ENCODE measurements at regions not wholly inside any gene's neighbourhood (a gene's known extent, or its start where the extent isn't known, plus 50 kb on each side); places are given as distances from the start of the nearest gene placed in this dataset.

DNA sequence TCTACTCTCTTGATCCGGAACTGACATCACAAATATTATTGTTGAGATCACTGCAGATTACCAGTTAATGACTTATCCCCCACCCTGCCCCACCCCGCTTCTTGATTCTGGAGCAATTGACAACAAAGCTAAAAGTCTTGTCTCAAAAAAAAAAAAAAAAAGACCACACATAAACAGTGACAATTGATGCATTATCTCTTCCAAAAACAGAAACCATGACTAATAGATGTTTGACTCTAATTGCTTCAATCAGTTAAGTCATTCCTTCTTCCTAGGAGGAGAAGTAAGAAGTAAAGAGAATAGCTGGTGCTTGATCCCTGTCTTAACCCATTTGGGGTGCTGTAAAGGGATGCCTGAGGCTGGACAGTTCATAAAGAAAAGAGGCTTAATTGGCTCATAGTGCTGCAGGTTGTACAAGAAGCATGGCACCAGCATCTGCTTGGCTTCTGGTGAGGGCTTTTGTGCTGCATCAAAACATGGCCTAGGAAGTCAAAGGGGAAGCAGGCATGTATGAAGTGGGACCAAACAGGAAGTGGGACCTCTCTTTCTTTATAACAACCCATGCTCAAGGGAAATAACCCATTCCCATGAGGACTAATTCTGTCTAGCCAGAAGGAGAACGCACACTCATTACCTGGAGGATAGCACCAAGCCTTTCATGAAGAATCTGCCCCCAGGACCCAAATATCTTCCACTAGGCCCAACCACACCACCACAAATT, 158.7 kb downstream of the TMEM167A start:
- H3K9ac ChIP-seq (ENCODE audit: low read depth, low read length) = no peak overlapping the region
- no peaks in the 10 kb centered on the region for H3K36me3 ChIP-seq (ENCODE audit: control insufficient read depth, insufficient read depth, low read length)
- H3K4me1 ChIP-seq (ENCODE audit: control insufficient read depth, insufficient read depth, low read length) = no peaks in the 10 kb centered on the region
- no peak overlapping the region for H3K4me3 ChIP-seq (ENCODE audit: low read depth, low read length)
- no peak overlapping the region for H3K27ac ChIP-seq (ENCODE audit: low read depth, low read length)
- no peaks in the 10 kb centered on the region for H3K27me3 ChIP-seq (ENCODE audit: control insufficient read depth, insufficient read depth, low read length)
- peaks cover 6% of the 10 kb centered on the region; the same call in 1 of the 2 replicates for H3K9me3 ChIP-seq (ENCODE audit: control insufficient read depth, insufficient read depth, low read length)

DNA sequence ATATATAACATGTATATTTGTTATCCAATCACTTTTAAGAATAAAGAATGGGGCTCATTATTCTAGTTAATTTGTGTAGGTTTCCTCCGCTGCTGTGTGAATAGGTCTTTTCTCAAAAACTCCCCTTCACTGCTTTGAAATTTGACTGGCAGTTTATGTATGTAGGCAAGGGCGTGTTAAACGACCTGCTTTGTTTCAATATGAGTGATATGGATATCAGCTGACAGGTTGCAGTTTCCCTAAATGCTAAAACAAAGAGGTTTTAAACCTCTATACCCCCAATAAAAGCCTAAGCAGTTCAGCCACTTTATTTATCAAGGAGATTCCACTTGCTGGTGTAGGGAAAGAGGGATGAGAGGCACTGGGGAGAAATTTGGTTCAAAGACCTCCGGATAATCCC, 159.6 kb downstream of the TMEM167A start:
- Histone ChIP-seq H3K27me3 (ENCODE audit: control insufficient read depth, insufficient read depth, low read length) (no peaks in the 10 kb centered on the region), H3K9me3 (ENCODE audit: control insufficient read depth, insufficient read depth, low read length) (peaks cover 6% of the 10 kb centered on the region; the same call in 1 of the 2 replicates), H3K4me3 (ENCODE audit: low read depth, low read length) (no peak overlapping the region), H3K4me1 (ENCODE audit: control insufficient read depth, insufficient read depth, low read length) (no peaks in the 10 kb centered on the region), H3K36me3 (ENCODE audit: control insufficient read depth, insufficient read depth, low read length) (no peaks in the 10 kb centered on the region), H3K9ac (ENCODE audit: low read depth, low read length) (no peak overlapping the region), H3K27ac (ENCODE audit: low read depth, low read length) (no peak overlapping the region)

DNA sequence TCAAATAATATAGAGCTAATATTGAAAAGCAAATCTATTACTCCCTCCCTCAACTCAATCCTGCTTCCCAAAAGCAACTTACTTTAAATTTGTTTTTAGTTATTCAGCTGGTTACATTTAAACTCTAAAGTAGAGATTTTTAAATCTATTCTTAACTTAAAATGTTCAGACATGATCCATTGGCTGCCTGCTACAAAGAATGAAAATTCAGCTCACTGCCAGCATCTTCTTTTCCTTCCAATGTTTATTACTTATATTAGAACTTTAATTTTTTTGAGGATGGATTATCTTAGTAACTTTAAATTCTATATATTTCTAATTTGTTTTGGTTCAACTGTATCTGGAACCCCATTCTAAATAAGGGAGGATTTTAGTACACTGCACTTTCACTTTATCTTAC, 163.2 kb downstream of the TMEM167A start:
- H3K27ac ChIP-seq (ENCODE audit: low read depth, low read length) = no peak overlapping the region
- H3K4me3 ChIP-seq (ENCODE audit: low read depth, low read length) = no peak overlapping the region
- H3K4me1 ChIP-seq (ENCODE audit: control insufficient read depth, insufficient read depth, low read length) = no peaks in the 10 kb centered on the region
- H3K27me3 ChIP-seq (ENCODE audit: control insufficient read depth, insufficient read depth, low read length) = no peaks in the 10 kb centered on the region
- no peaks in the 10 kb centered on the region for H3K36me3 ChIP-seq (ENCODE audit: control insufficient read depth, insufficient read depth, low read length)
- H3K9ac ChIP-seq (ENCODE audit: low read depth, low read length) = no peak overlapping the region
- H3K9me3 ChIP-seq (ENCODE audit: control insufficient read depth, insufficient read depth, low read length) = peaks cover 6% of the 10 kb centered on the region; the same call in 1 of the 2 replicates

DNA sequence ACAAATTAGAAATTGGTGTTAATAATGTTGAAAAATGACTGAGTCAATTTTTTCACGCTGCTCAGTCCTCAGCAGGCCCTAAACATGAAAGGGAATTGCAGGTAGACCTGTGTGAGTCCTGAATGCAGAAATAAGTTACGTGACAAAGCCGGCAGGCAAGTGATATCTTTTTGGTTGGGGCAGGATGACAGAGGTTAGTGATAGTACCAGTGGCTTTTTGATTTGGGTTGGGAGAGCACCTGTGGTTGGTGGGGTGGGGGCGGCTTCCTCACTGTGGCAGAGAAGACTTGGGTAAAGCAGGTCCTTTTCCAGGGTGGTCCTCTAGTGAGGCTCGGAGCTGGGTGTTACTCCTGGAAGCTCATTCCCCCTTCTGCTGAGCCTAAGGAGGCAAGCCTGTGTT, 164.7 kb downstream of the TMEM167A start:
- no peaks in the 10 kb centered on the region for H3K27me3 ChIP-seq (ENCODE audit: control insufficient read depth, insufficient read depth, low read length)
- H3K27ac ChIP-seq (ENCODE audit: low read depth, low read length) = no peak overlapping the region
- no peak overlapping the region for H3K9ac ChIP-seq (ENCODE audit: low read depth, low read length)
- H3K4me1 ChIP-seq (ENCODE audit: control insufficient read depth, insufficient read depth, low read length) = no peaks in the 10 kb centered on the region
- H3K36me3 ChIP-seq (ENCODE audit: control insufficient read depth, insufficient read depth, low read length) = no peaks in the 10 kb centered on the region
- H3K9me3 ChIP-seq (ENCODE audit: control insufficient read depth, insufficient read depth, low read length) = peaks cover 6% of the 10 kb centered on the region; the same call in 1 of the 2 replicates
- no peak overlapping the region for H3K4me3 ChIP-seq (ENCODE audit: low read depth, low read length)

DNA sequence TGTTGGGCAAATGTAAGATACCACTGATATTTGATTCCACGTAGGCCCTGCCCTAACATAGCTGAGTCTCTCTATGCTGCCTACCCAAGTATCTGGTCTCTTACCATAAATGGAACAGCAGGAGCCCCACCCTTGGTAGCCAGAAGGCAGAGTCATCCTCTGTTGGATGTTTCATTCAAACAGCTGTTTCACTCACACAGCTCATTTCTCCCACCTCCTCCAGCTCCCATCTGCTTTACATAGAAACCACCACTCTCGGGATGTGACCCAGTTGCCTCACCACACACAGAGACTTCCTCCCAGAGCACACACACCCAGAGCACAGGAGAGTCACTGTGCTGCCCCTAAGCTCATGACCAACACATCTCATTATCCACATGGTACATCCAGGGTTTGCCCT, 165.3 kb downstream of the TMEM167A start:
- H3K9me3 ChIP-seq (ENCODE audit: control insufficient read depth, insufficient read depth, low read length) = peaks cover 6% of the 10 kb centered on the region; the same call in 1 of the 2 replicates
- H3K4me3 ChIP-seq (ENCODE audit: low read depth, low read length) = no peak overlapping the region
- H3K36me3 ChIP-seq (ENCODE audit: control insufficient read depth, insufficient read depth, low read length) = no peaks in the 10 kb centered on the region
- no peaks in the 10 kb centered on the region for H3K4me1 ChIP-seq (ENCODE audit: control insufficient read depth, insufficient read depth, low read length)
- no peak overlapping the region for H3K9ac ChIP-seq (ENCODE audit: low read depth, low read length)
- H3K27me3 ChIP-seq (ENCODE audit: control insufficient read depth, insufficient read depth, low read length) = no peaks in the 10 kb centered on the region
- H3K27ac ChIP-seq (ENCODE audit: low read depth, low read length) = no peak overlapping the region

DNA sequence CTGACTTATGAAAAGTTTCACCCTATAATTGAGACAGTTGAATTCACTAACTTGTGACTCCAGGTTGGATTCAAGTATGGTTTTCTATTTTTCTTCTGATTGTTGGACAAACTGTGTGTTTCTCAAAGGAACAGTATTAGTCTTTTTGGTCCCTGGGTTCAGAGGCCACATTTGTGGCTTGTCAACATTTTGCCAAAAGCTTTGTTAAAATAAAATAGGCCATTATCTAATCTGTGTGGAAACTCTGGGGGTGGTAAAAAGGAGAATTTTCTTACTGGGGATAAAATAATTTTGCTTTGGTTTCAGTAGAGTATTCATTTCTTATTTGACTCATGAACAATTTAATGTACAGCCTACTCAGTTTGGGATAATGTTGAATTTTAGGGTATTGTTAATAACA, 166.3 kb downstream of the TMEM167A start:
- peaks cover 4% of the 10 kb centered on the region; the same call in 1 of the 2 replicates for H3K9me3 ChIP-seq (ENCODE audit: control insufficient read depth, insufficient read depth, low read length)
- H3K4me1 ChIP-seq (ENCODE audit: control insufficient read depth, insufficient read depth, low read length) = no peaks in the 10 kb centered on the region
- H3K36me3 ChIP-seq (ENCODE audit: control insufficient read depth, insufficient read depth, low read length) = no peaks in the 10 kb centered on the region
- H3K27me3 ChIP-seq (ENCODE audit: control insufficient read depth, insufficient read depth, low read length) = no peaks in the 10 kb centered on the region
- no peak overlapping the region for H3K9ac ChIP-seq (ENCODE audit: low read depth, low read length)
- no peak overlapping the region for H3K4me3 ChIP-seq (ENCODE audit: low read depth, low read length)
- H3K27ac ChIP-seq (ENCODE audit: low read depth, low read length) = no peak overlapping the region

DNA sequence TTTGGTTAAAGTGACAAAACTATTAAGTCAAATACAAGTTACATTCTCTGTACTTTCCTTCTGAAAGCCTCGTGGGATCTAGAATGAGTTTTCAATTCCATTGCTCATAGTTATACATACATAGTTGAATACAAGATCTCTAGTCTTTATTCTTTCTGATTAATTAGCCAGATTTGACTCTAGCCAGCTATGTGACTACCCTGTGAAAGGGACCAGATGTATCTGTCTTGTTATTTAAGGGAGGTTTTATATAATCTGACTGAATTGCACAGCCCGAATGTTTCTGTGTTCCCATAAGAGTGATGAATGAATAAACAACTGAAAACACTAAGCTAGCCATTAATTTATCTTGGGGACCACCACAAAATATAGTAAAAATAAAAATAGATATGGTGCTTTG, 166.7 kb downstream of the TMEM167A start:
- H3K27ac ChIP-seq (ENCODE audit: low read depth, low read length) = no peak overlapping the region
- no peak overlapping the region for H3K9ac ChIP-seq (ENCODE audit: low read depth, low read length)
- H3K27me3 ChIP-seq (ENCODE audit: control insufficient read depth, insufficient read depth, low read length) = no peaks in the 10 kb centered on the region
- no peaks in the 10 kb centered on the region for H3K9me3 ChIP-seq (ENCODE audit: control insufficient read depth, insufficient read depth, low read length)
- no peaks in the 10 kb centered on the region for H3K4me1 ChIP-seq (ENCODE audit: control insufficient read depth, insufficient read depth, low read length)
- no peaks in the 10 kb centered on the region for H3K36me3 ChIP-seq (ENCODE audit: control insufficient read depth, insufficient read depth, low read length)
- H3K4me3 ChIP-seq (ENCODE audit: low read depth, low read length) = no peak overlapping the region

DNA sequence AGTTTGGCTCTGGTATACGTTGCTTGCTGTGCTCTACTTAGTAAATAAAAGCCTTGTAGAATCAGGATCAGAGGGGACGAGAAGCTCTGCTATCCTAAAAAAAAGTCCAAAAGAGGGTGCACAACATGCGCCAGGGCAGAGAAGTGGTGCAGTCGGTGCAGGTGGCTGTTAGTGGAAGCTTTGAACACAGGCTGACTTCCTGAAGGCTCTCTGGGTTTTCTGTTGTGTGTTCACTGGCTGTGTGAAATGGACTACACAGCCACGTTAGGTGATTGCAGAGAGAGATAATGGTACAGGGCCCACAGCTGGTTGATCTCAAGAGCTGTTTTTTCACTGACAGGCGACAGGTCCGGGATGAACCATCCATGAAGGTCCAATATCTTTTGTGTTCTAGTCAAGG, 167.4 kb downstream of the TMEM167A start:
- Histone ChIP-seq H3K9ac (ENCODE audit: low read depth, low read length) (no peak overlapping the region), H3K27me3 (ENCODE audit: control insufficient read depth, insufficient read depth, low read length) (no peaks in the 10 kb centered on the region), H3K27ac (ENCODE audit: low read depth, low read length) (no peak overlapping the region), H3K4me3 (ENCODE audit: low read depth, low read length) (no peak overlapping the region), H3K9me3 (ENCODE audit: control insufficient read depth, insufficient read depth, low read length) (no peaks in the 10 kb centered on the region), H3K36me3 (ENCODE audit: control insufficient read depth, insufficient read depth, low read length) (no peaks in the 10 kb centered on the region), H3K4me1 (ENCODE audit: control insufficient read depth, insufficient read depth, low read length) (no peaks in the 10 kb centered on the region)

DNA sequence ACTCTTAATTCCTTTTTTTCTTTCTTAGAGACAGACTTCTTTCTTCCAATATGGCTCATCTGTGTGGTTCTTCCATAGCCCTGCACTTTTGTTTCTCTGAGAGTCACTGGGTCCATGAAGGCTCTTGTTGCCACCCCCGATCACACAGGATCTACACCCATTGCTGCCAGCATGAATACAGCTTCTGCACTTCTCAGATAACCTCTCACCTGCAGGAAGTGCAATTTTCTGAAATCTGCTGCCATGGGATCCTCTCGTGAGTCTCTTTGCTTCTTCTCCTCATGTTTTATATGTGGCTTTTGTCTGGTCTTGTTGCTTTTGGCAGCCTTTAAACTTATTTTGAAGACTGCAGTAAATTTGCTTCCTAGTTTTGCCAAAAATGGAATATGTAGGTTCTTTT, 171.2 kb downstream of the TMEM167A start:
- Histone ChIP-seq H3K36me3 (ENCODE audit: control insufficient read depth, insufficient read depth, low read length) (no peaks in the 10 kb centered on the region), H3K9ac (ENCODE audit: low read depth, low read length) (no peak overlapping the region), H3K4me1 (ENCODE audit: control insufficient read depth, insufficient read depth, low read length) (no peaks in the 10 kb centered on the region), H3K9me3 (ENCODE audit: control insufficient read depth, insufficient read depth, low read length) (peaks cover 12% of the 10 kb centered on the region), H3K27me3 (ENCODE audit: control insufficient read depth, insufficient read depth, low read length) (no peaks in the 10 kb centered on the region), H3K27ac (ENCODE audit: low read depth, low read length) (no peak overlapping the region), H3K4me3 (ENCODE audit: low read depth, low read length) (no peak overlapping the region)

DNA sequence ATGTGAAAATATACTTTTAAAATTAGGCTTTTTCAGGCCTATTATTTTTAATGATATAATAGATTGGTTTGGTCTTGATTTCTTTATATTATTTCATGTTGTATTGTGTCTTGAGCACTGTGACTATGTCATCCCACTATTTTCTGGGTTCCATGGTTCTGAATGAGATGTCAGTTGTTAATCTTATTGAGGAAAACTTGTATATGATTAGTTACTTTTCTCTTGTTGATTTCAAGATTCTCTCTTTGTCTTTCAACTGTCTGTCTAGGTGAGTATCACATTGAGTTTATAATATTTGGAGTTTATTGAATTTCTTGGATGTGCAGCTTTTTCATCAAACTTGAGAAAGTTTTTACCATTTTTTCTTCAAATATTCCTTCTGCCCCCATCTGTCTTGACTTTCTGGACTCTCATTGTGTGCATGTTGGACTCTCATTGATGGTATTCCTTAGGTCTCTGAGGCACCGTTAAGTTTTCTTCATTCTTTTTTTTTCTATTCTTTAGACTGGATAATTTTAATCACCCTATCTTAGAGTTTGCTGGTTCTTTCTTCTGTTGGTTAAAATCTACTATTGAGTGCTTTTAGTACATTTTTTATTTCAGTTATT, 175.8 kb downstream of the TMEM167A start:
- Histone ChIP-seq H3K9me3 (ENCODE audit: control insufficient read depth, insufficient read depth, low read length) (peaks cover 18% of the 10 kb centered on the region), H3K9ac (ENCODE audit: low read depth, low read length) (no peak overlapping the region), H3K4me1 (ENCODE audit: control insufficient read depth, insufficient read depth, low read length) (no peaks in the 10 kb centered on the region), H3K27ac (ENCODE audit: low read depth, low read length) (no peak overlapping the region), H3K36me3 (ENCODE audit: control insufficient read depth, insufficient read depth, low read length) (no peaks in the 10 kb centered on the region), H3K27me3 (ENCODE audit: control insufficient read depth, insufficient read depth, low read length) (no peaks in the 10 kb centered on the region), H3K4me3 (ENCODE audit: low read depth, low read length) (no peak overlapping the region)

DNA sequence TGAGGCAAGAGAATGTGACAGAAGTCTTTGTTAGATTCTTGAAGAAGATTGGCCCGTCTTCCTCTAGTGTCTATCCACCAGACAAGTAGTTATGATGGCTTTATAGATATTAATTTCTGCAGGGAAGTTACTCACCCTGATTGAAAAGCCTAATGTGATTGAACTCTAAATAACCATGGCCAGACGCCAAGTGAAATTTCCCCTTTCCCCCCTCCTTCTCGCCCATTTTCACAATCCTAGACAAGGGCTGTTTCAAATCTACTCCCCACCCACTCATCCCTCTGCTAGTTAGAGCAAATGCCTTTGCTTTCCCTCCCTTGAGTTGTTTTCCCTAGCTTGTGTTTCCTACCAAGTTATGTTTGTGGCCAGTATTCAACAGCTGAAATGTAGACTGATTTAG, 182.5 kb downstream of the TMEM167A start:
- Histone ChIP-seq H3K36me3 (ENCODE audit: control insufficient read depth, insufficient read depth, low read length) (no peaks in the 10 kb centered on the region), H3K27ac (ENCODE audit: low read depth, low read length) (no peak overlapping the region), H3K9ac (ENCODE audit: low read depth, low read length) (no peak overlapping the region), H3K27me3 (ENCODE audit: control insufficient read depth, insufficient read depth, low read length) (no peaks in the 10 kb centered on the region), H3K4me3 (ENCODE audit: low read depth, low read length) (no peak overlapping the region), H3K4me1 (ENCODE audit: control insufficient read depth, insufficient read depth, low read length) (peaks cover 3% of the 10 kb centered on the region; the same call in 1 of the 2 replicates), H3K9me3 (ENCODE audit: control insufficient read depth, insufficient read depth, low read length) (no peaks in the 10 kb centered on the region)
